ENCODE measurements at regions not wholly inside any gene's neighbourhood (a gene's known extent, or its start where the extent isn't known, plus 50 kb on each side); places are given as distances from the start of the nearest gene placed in this dataset.

DNA sequence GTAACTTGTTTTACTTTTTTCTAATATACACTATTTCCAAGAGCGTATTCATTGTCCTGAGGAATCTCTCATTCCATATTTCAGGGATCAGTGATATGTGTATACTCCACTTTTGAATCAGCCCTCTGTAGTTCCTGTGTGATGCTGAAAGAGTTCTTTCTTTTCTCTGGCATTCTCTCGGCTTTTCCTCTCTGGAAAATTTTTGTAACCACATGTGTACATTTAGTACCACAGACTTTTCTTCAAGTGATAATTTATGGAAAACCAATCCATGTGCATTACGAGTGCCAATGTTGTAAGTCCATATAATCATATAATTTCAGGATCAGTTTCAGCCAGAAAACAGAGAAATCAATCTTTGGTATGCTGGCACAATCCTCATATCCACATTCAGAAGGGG, 102.2 kb upstream of the MBNL2 start:
- TF ChIP-seq, protein P1, sequence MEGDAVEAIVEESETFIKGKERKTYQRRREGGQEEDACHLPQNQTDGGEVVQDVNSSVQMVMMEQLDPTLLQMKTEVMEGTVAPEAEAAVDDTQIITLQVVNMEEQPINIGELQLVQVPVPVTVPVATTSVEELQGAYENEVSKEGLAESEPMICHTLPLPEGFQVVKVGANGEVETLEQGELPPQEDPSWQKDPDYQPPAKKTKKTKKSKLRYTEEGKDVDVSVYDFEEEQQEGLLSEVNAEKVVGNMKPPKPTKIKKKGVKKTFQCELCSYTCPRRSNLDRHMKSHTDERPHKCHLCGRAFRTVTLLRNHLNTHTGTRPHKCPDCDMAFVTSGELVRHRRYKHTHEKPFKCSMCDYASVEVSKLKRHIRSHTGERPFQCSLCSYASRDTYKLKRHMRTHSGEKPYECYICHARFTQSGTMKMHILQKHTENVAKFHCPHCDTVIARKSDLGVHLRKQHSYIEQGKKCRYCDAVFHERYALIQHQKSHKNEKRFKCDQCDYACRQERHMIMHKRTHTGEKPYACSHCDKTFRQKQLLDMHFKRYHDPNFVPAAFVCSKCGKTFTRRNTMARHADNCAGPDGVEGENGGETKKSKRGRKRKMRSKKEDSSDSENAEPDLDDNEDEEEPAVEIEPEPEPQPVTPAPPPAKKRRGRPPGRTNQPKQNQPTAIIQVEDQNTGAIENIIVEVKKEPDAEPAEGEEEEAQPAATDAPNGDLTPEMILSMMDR (IDR thresholded peaks at IDR 0.05 in 8 of 11, conservative IDR thresholded peaks at IDR 0.05 in 3 of 11): no peak
- TF ChIP-seq POLR2A (IDR thresholded peaks at IDR 0.05): no peak

All from spleen (tissue), 7 donors.